Testis (tissue), 2 donors: ENCODE measurements at regions not wholly inside any gene's neighbourhood (a gene's known extent, or its start where the extent isn't known, plus 50 kb on each side); places are given as distances from the start of the nearest gene placed in this dataset.

ENCODE experiments used
- CTCF ChIP-seq, 3 experiments: fragments of 450-650 bp in 2 of 3; fragments of 200-600 bp in 1 of 3; sonication (generic) in 1 of 3; IDR thresholded peaks; one replicate each; pipeline ENCODE4 v1.5.1; 2016 to 2019; ENCODE audit warnings: antibody characterized with exemption in 3 of 3, mild to moderate bottlenecking in 2 of 3, moderate library complexity in 1 of 3
- POLR2A ChIP-seq: fragments of 450-650 bp; IDR thresholded peaks from one replicate; pipeline ENCODE4 v1.6.1; 2017; ENCODE audit warnings: antibody characterized with exemption, mild to moderate bottlenecking, moderate library complexity

GRCh38 chr4:38302910-38303309 lies 342.7 kb downstream of the PTTG2 start:
- TF ChIP-seq POLR2A, result no peak
- TF ChIP-seq CTCF (IDR thresholded peaks at IDR 0.05), result no peak
